LNCaP clone FGC (cell line): ENCODE measurements at regions not wholly inside any gene's neighbourhood (a gene's known extent, or its start where the extent isn't known, plus 50 kb on each side); places are given as distances from the start of the nearest gene placed in this dataset.

Experiments
- DNase-seq: peaks from one replicate; pipeline ENCODE4 v3.0.0-alpha.2; 2011; ENCODE audit warnings: low read depth
- H3K4me3 ChIP-seq: 2 replicates; pipeline ENCODE4 v1.5.1; 2011; ENCODE audit warnings: mild to moderate bottlenecking, low read depth, low read length, control low read depth
- CTCF ChIP-seq: IDR thresholded peaks from 2 replicates; pipeline ENCODE4 v1.5.1; 2012; ENCODE audit warnings: mild to moderate bottlenecking; ENCODE audit not compliant: control insufficient read depth, insufficient read depth; ENCODE audit errors: extremely low read depth

GRCh38 chr13:56670563-56670962 lies 470.2 kb upstream of the PRR20A start:
- DNase-seq, result no peak
- TF ChIP-seq CTCF, result no peak
- H3K4me3 ChIP-seq, result no peak overlapping the region

DNA sequence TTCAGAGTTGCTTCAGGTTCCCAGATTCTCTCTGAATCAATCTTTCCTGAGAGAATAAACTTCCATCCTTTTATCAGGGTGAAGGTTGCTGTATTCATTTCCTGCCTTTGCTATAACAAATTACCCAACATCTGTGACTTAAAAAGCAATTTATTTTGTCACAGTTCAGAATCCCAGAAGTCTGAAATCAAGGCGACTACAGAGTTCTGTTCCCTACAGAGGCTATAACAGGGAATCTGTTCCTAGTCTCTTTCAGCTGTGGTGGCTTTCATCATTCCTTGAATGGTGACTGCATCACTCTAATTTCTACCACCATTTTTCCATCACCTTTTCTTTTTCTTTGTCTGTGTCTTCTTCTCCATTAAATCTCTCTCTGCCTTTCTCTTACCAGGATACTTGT lies 459.3 kb upstream of the PRR20A start:
- DNase-seq, result no peak
- TF ChIP-seq CTCF, result no peak

GRCh38 chr13:56687131-56687530 lies 453.6 kb upstream of the PRR20A start:
- no peak overlapping the region for H3K4me3 ChIP-seq
- no peak for TF ChIP-seq CTCF
- DNase-seq, result peak; percentile 78

More for the DNA sequence above, 459.3 kb upstream of the PRR20A start:
- H3K4me3 ChIP-seq, result no peak overlapping the region

GRCh38 chr13:56697011-56697410 lies 443.7 kb upstream of the PRR20A start:
- DNase-seq, result no peak
- H3K4me3 ChIP-seq, result no peak overlapping the region
- TF ChIP-seq CTCF, result no peak

- no peak overlapping the region for H3K4me3 ChIP-seq
- DNase-seq, result no peak
- TF ChIP-seq CTCF, result no peak
Observed at GRCh38 chr13:56700324-56700723, 440.4 kb upstream of the PRR20A start.

- H3K4me3 ChIP-seq, result no peak overlapping the region
- no peak for TF ChIP-seq CTCF
- DNase-seq, result no peak
Observed at GRCh38 chr13:56706485-56706884, 434.2 kb upstream of the PRR20A start.

DNA sequence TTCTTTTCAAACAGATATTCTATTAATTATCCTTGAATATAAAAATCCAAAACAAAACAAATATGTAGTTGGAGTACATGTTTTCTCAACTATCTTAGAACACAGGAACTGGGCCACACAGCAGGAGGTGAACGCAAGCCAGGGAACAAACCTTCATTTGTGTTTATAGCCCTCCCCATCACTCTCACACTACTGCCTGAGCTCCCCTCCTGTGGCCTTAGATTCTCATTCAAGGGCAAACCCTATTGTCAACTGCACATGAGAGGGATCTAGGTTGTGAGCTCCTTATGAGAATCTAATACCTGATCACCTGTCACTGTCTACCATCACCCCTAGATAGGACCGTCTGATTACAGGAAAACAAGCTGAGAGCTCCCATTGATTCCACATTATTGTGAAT lies 427.1 kb upstream of the PRR20A start:
- H3K4me3 ChIP-seq, result no peak overlapping the region
- no peak for TF ChIP-seq CTCF
- no peak for DNase-seq
